Esophagus squamous epithelium (tissue), 5 donors: ENCODE measurements at regions not wholly inside any gene's neighbourhood (a gene's known extent, or its start where the extent isn't known, plus 50 kb on each side); places are given as distances from the start of the nearest gene placed in this dataset.

Experiments
- DNase-seq: peaks from one replicate; lab custom pipeline; 2025; lab: John Stamatoyannopoulos, UW
- H3K27ac ChIP-seq, 4 donors: fragments of 200-600 bp; sonication (generic); one replicate each; pipeline ENCODE4 v1.5.1; 2016 to 2019; ENCODE audit warnings: mild to moderate bottlenecking in 1 of 4
- H3K27me3 ChIP-seq, 4 donors: fragments of 200-600 bp; sonication (generic); 1 replicate in 3 of 4; 2 replicates in 1 of 4; pipeline versions ENCODE4 v1.5.1 to v1.6.0; 2017 to 2021; ENCODE audit warnings: antibody characterized with exemption in 1 of 4
- H3K36me3 ChIP-seq, 3 donors: fragments of 200-600 bp; sonication (generic); one replicate each; pipeline ENCODE4 v1.5.1; 2016 to 2019
- H3K4me1 ChIP-seq, 3 donors: fragments of 200-600 bp; sonication (generic); one replicate each; pipeline ENCODE4 v1.5.1; 2017 to 2019
- H3K4me3 ChIP-seq, 4 donors: fragments of 200-600 bp; sonication (generic); 1 replicate in 3 of 4; 2 replicates in 1 of 4; pipeline ENCODE4 v1.5.1; 2016 to 2019; ENCODE audit warnings: mild to moderate bottlenecking in 2 of 4, moderate library complexity in 1 of 4
- H3K9me3 ChIP-seq, 3 donors: fragments of 200-600 bp; sonication (generic); one replicate each; pipeline ENCODE4 v1.5.1; 2016 to 2019
- POLR2A ChIP-seq, 4 donors: fragments of 450-650 bp; IDR thresholded peaks; one replicate each; pipeline ENCODE4 v1.6.1; 2017; ENCODE audit warnings: antibody characterized with exemption in 4 of 4, mild to moderate bottlenecking in 4 of 4, moderate library complexity in 3 of 4
- WGBS, 2 donors: methylation state at CpG; one replicate each; pipeline ENCODE4 v1.1.5; 2018; 5-methylcytosine and 5-hydroxymethylcytosine counted together
- intact Hi-C: fragments of 100-400 bp; cut with DNase I; formaldehyde crosslinking; loops from one replicate; pipeline ENCODE4 v1.15.0; 2022
- TF ChIP-seq, protein P1 (sequence below), 6 experiments: fragments of 450-650 bp in 4 of 6; fragments of 200-600 bp in 2 of 6; sonication (generic) in 2 of 6; IDR thresholded peaks; one replicate each; pipeline ENCODE4 v1.5.1; 2016 to 2019; ENCODE audit warnings: antibody characterized with exemption in 6 of 6, mild to moderate bottlenecking in 4 of 6, moderate library complexity in 4 of 6
- donor health status: DM: yes; HTN: yes; CAD: no.

DNA sequence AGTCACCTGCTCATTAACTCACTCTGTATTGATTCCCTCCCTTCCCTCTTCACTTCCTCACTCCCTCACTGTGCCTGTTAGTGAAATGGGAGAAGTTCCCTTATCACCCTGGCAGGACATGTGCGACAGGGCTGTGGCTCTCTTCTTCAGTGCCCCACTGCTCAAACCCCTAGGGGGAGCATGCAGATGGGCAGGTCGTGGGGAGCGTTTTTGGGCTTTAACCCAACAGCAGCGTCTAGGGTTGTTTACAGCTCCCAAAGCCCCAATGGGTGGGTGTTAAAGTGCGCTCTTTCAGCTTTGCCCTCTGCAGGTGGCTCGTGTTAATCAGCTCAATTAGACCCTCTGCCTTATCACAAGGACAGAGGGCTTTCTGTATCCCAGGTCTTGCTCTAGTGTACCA, 447.8 kb upstream of the PROK2 start:
- Histone ChIP-seq H3K9me3 (no peaks in the 10 kb centered on the region), H3K4me1 (peaks cover 0 to 41% (median 0%) of the 10 kb centered on the region in 3 donors), H3K36me3 (no peaks in the 10 kb centered on the region), H3K27ac (no peak overlapping the region), H3K4me3 (no peak overlapping the region), H3K27me3 (no peaks in the 10 kb centered on the region)
- DNase-seq, result no peak
- WGBS, 2 donors, result 71 to 84% methylated on average over 6 of the region's 6 CpGs
- no peak for TF ChIP-seq POLR2A (IDR thresholded peaks at IDR 0.05)
- TF ChIP-seq, protein P1, sequence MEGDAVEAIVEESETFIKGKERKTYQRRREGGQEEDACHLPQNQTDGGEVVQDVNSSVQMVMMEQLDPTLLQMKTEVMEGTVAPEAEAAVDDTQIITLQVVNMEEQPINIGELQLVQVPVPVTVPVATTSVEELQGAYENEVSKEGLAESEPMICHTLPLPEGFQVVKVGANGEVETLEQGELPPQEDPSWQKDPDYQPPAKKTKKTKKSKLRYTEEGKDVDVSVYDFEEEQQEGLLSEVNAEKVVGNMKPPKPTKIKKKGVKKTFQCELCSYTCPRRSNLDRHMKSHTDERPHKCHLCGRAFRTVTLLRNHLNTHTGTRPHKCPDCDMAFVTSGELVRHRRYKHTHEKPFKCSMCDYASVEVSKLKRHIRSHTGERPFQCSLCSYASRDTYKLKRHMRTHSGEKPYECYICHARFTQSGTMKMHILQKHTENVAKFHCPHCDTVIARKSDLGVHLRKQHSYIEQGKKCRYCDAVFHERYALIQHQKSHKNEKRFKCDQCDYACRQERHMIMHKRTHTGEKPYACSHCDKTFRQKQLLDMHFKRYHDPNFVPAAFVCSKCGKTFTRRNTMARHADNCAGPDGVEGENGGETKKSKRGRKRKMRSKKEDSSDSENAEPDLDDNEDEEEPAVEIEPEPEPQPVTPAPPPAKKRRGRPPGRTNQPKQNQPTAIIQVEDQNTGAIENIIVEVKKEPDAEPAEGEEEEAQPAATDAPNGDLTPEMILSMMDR (IDR thresholded peaks at IDR 0.05), result no peak
- intact Hi-C loops, result no loop called here

DNA sequence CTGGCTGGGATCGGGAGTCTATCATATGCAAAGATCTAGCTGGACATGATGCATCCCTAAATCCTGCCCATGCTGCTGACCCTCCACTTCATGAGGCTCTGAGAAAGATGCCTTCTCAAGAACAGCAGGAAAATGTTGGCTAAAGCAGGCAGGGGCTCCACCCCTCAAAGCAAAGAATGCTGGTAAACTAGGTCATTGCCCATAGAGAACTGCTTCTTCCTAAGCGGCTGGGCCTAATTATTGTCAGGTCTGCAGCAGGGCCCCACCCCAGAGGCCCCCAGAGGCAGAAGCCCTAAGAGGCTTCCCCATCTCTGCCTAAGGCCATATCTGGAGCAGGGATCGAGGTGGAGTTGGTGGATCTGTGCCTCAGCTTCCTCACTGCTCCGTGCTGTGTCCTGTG, 447.4 kb upstream of the PROK2 start:
- intact Hi-C loops, result no loop called here
- no peaks in the 10 kb centered on the region for H3K36me3 ChIP-seq
- 59 to 67% methylated on average over 1 to 3 of the region's 4 CpGs for WGBS, 2 donors

DNA sequence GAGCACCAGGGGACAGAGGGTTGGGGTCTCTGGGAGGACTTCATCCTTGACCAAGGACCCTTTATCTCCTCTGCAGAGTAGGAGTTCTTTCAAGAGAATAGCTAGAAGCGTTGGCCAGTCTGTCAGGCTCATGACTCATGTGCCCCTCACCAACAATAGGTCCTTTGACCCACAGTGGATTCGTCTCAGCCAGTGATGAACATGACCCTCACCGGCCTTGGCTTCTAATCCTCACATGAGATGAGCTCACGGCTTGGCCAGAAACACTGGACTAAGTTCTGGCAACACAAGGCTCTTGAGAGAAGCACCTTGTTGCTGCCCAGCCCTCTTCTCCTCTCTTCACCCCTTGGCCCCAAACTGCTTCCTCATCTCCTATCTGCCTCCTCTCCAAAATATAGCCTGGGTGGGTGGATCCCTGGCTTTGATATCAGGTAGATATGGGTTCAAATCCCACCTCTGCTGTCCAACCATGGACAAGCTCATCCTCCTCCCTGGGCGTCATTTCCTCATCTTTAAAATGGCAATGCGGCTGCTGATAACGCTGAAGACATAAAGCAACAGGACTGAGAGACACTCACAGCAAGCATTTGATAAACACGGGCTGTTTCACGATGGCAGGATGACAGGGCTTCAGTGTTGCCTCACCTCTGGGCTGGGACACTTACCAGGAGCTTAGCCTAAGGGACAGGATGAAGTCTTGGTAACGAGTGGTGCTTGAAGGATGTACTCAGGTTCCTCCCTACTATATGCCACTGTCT, 446.7 kb upstream of the PROK2 start:
- no peak overlapping the region for H3K4me3 ChIP-seq
- peaks cover 0 to 3% (median 0%) of the 10 kb centered on the region in 3 donors for H3K9me3 ChIP-seq
- no peak overlapping the region for H3K27ac ChIP-seq
- H3K27me3 ChIP-seq, result no peaks in the 10 kb centered on the region
- 80 to 82% methylated on average over 8 to 10 of the region's 10 CpGs for WGBS, 2 donors
- intact Hi-C loops, result no loop called here
- peaks cover 0 to 38% (median 0%) of the 10 kb centered on the region in 3 donors for H3K4me1 ChIP-seq
- DNase-seq, result no peak
- TF ChIP-seq POLR2A (IDR thresholded peaks at IDR 0.05), result no peak
- TF ChIP-seq, protein P1 (IDR thresholded peaks at IDR 0.05), result no peak
- no peaks in the 10 kb centered on the region for H3K36me3 ChIP-seq

More for the DNA sequence above, 447.4 kb upstream of the PROK2 start:
- Histone ChIP-seq H3K27me3 (no peaks in the 10 kb centered on the region), H3K27ac (no peak overlapping the region), H3K4me3 (no peak overlapping the region), H3K9me3 (no peaks in the 10 kb centered on the region), H3K4me1 (peaks cover 0 to 38% (median 0%) of the 10 kb centered on the region in 3 donors)
- TF ChIP-seq, protein P1 (IDR thresholded peaks at IDR 0.05), result no peak
- TF ChIP-seq POLR2A (IDR thresholded peaks at IDR 0.05), result no peak
- no peak for DNase-seq

DNA sequence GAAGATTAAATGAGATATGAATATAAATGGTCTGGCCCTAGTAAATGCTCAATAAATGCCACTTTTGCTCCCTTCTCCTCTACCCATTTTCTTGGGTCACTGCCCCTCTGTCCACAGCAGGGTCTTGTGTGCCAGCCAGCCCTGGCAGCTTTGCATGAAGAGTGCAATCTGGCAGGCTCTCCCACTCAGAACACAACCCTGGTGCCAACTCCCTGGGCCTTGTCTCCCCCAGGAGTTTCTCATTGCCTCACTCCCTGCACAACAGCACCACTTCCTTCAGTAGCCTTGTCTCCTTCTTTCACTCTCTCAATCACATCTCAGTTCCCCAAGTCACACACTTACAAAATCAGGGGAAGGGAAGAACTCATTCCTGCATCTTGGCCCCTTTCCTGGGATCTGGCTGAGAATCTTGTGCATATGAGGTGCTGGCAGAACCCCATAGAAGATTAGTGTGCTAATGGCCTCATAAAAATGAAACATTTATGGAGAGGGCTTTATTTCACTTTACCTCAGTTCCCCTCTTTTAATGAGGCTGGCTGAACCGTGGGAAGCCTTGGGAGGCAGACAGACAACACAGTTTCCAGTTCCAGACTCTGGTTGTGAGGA, 445.9 kb upstream of the PROK2 start:
- TF ChIP-seq, protein P1 (IDR thresholded peaks at IDR 0.05), result no peak
- no peak for TF ChIP-seq POLR2A (IDR thresholded peaks at IDR 0.05)
- Histone ChIP-seq H3K4me1 (peaks cover 0 to 38% (median 0%) of the 10 kb centered on the region in 3 donors), H3K36me3 (no peaks in the 10 kb centered on the region), H3K27me3 (no peaks in the 10 kb centered on the region), H3K4me3 (no peak overlapping the region), H3K9me3 (peaks cover 0 to 10% (median 6%) of the 10 kb centered on the region in 3 donors), H3K27ac (no peak overlapping the region)
- 60 to 71% methylated on average over 1 of the region's 1 CpG for WGBS, 2 donors
- intact Hi-C loops, result no loop called here
- no peak for DNase-seq

DNA sequence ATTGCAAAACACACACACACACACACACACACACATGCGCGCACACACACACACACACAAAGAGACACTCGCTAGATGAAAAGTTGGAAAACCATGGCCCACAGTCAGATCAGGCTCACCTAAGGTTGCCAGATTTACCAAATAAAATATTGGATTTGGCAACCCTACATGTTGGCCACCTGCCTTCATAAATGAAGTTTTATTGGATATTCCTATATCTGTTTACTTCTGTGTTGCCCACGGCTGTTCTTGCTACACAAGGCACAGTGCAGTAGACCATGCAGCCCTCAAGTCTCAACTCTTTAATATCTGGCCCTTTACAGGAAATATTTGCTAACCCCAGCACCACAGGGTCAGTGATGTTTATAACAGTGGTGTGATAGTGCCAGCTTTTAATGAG, 445.0 kb upstream of the PROK2 start:
- no peak overlapping the region for H3K27ac ChIP-seq
- no peak for DNase-seq
- peaks cover 0 to 38% (median 0%) of the 10 kb centered on the region in 3 donors for H3K4me1 ChIP-seq
- H3K36me3 ChIP-seq, result no peaks in the 10 kb centered on the region
- 38 to 53% methylated on average over 4 of the region's 4 CpGs for WGBS, 2 donors
- H3K27me3 ChIP-seq, result no peaks in the 10 kb centered on the region
- intact Hi-C loops, result no loop called here
- no peak for TF ChIP-seq POLR2A (IDR thresholded peaks at IDR 0.05)
- TF ChIP-seq, protein P1 (IDR thresholded peaks at IDR 0.05), result no peak
- peaks cover 0 to 18% (median 14%) of the 10 kb centered on the region in 3 donors for H3K9me3 ChIP-seq
- no peak overlapping the region for H3K4me3 ChIP-seq
